T-helper 2 cell treated with Interferon-gamma antibody and Interleukin-4, amounts not matched to agents 5 μg/mL and 100 μg/mL, for 36 hours (primary cell): ENCODE measurements at regions not wholly inside any gene's neighbourhood (a gene's known extent, or its start where the extent isn't known, plus 50 kb on each side); places are given as distances from the start of the nearest gene placed in this dataset.
A peak's percentile ranks its signal among the peaks of the same experiment; 100 is the strongest.

ENCODE experiments used
- DNase-seq: peaks from one replicate; pipeline ENCODE4 v3.0.0; 2021; ENCODE audit warnings: low spot score
- H3K27ac Mint-ChIP-seq: one replicate; pipeline ENCODE4 v1.8.0; 2021; ENCODE audit warnings: mild to moderate bottlenecking, mixed read lengths
- H3K27me3 Mint-ChIP-seq: one replicate; pipeline ENCODE4 v1.8.0; 2021; ENCODE audit warnings: low read depth, mixed read lengths
- H3K36me3 Mint-ChIP-seq: one replicate; pipeline ENCODE4 v1.8.0; 2021; ENCODE audit warnings: low read depth, mixed read lengths
- H3K4me1 Mint-ChIP-seq: one replicate; pipeline ENCODE4 v1.8.0; 2021; ENCODE audit warnings: low read depth, mixed read lengths
- H3K4me3 Mint-ChIP-seq: one replicate; pipeline ENCODE4 v1.8.0; 2022; ENCODE audit warnings: mild to moderate bottlenecking, moderate library complexity, mixed read lengths
- H3K9me3 Mint-ChIP-seq: one replicate; pipeline ENCODE4 v1.8.0; 2021; ENCODE audit warnings: mixed read lengths

GRCh38 chr7:70846208-70846607 is 285.7 kb upstream of the GALNT17 start:
- no peaks in the 10 kb centered on the region for H3K27me3 Mint-ChIP-seq
- H3K4me1 Mint-ChIP-seq: no peaks in the 10 kb centered on the region
- peaks cover 42% of the 10 kb centered on the region for H3K9me3 Mint-ChIP-seq
- H3K27ac Mint-ChIP-seq: no peak overlapping the region
- no peak for DNase-seq
- H3K36me3 Mint-ChIP-seq: no peaks in the 10 kb centered on the region
- H3K4me3 Mint-ChIP-seq: no peak overlapping the region

GRCh38 chr7:70849580-70850235 is 282.2 kb upstream of the GALNT17 start:
- no peak overlapping the region for H3K4me3 Mint-ChIP-seq
- H3K27ac Mint-ChIP-seq: no peak overlapping the region

GRCh38 chr7:70855373-70855772 is 276.6 kb upstream of the GALNT17 start:
- DNase-seq: no peak
- no peaks in the 10 kb centered on the region for H3K27me3 Mint-ChIP-seq
- H3K9me3 Mint-ChIP-seq: peaks cover 14% of the 10 kb centered on the region
- H3K36me3 Mint-ChIP-seq: no peaks in the 10 kb centered on the region
- H3K4me3 Mint-ChIP-seq: no peak overlapping the region
- no peak overlapping the region for H3K27ac Mint-ChIP-seq
- no peaks in the 10 kb centered on the region for H3K4me1 Mint-ChIP-seq

More at GRCh38 chr7:70849580-70850235, 282.2 kb upstream of the GALNT17 start:
- Mint-ChIP-seq H3K4me1 (no peaks in the 10 kb centered on the region), H3K9me3 (peaks cover 43% of the 10 kb centered on the region), H3K36me3 (no peaks in the 10 kb centered on the region), H3K27me3 (no peaks in the 10 kb centered on the region)
- no peak for DNase-seq

GRCh38 chr7:70856901-70857630 is 274.9 kb upstream of the GALNT17 start:
- no peak overlapping the region for H3K27ac Mint-ChIP-seq
- H3K4me1 Mint-ChIP-seq: no peaks in the 10 kb centered on the region
- DNase-seq: peak; percentile 23
- no peaks in the 10 kb centered on the region for H3K36me3 Mint-ChIP-seq
- H3K27me3 Mint-ChIP-seq: no peaks in the 10 kb centered on the region
- H3K9me3 Mint-ChIP-seq: peaks cover 24% of the 10 kb centered on the region
- H3K4me3 Mint-ChIP-seq: no peak overlapping the region

GRCh38 chr7:70857793-70858545 is 274.0 kb upstream of the GALNT17 start:
- H3K4me3 Mint-ChIP-seq: no peak overlapping the region
- no peak overlapping the region for H3K27ac Mint-ChIP-seq
- no peaks in the 10 kb centered on the region for H3K27me3 Mint-ChIP-seq
- no peaks in the 10 kb centered on the region for H3K4me1 Mint-ChIP-seq
- no peaks in the 10 kb centered on the region for H3K36me3 Mint-ChIP-seq
- no peak for DNase-seq
- H3K9me3 Mint-ChIP-seq: peaks cover 23% of the 10 kb centered on the region

- H3K4me3 Mint-ChIP-seq: no peak overlapping the region
- DNase-seq: no peak
- H3K4me1 Mint-ChIP-seq: no peaks in the 10 kb centered on the region
- H3K27me3 Mint-ChIP-seq: no peaks in the 10 kb centered on the region
- no peaks in the 10 kb centered on the region for H3K36me3 Mint-ChIP-seq
- no peak overlapping the region for H3K27ac Mint-ChIP-seq
- peaks cover 38% of the 10 kb centered on the region for H3K9me3 Mint-ChIP-seq
Measured at GRCh38 chr7:70867513-70867912, 264.4 kb upstream of the GALNT17 start.

- no peak for DNase-seq
- H3K27ac Mint-ChIP-seq: no peak overlapping the region
- no peaks in the 10 kb centered on the region for H3K36me3 Mint-ChIP-seq
- H3K4me3 Mint-ChIP-seq: no peak overlapping the region
- H3K4me1 Mint-ChIP-seq: no peaks in the 10 kb centered on the region
- H3K9me3 Mint-ChIP-seq: peaks cover 26% of the 10 kb centered on the region
- no peaks in the 10 kb centered on the region for H3K27me3 Mint-ChIP-seq
Measured at GRCh38 chr7:70870349-70870748, 261.6 kb upstream of the GALNT17 start.

GRCh38 chr7:70872188-70872587 is 259.8 kb upstream of the GALNT17 start:
- Mint-ChIP-seq H3K4me1 (no peaks in the 10 kb centered on the region), H3K36me3 (no peaks in the 10 kb centered on the region)

GRCh38 chr7:70881167-70881847 is 250.6 kb upstream of the GALNT17 start:
- H3K36me3 Mint-ChIP-seq: no peaks in the 10 kb centered on the region
- H3K27me3 Mint-ChIP-seq: no peaks in the 10 kb centered on the region
- no peak overlapping the region for H3K27ac Mint-ChIP-seq
- H3K4me3 Mint-ChIP-seq: no peak overlapping the region
- no peaks in the 10 kb centered on the region for H3K4me1 Mint-ChIP-seq
- H3K9me3 Mint-ChIP-seq: peaks cover 39% of the 10 kb centered on the region
- no peak for DNase-seq

More at GRCh38 chr7:70872188-70872587, 259.8 kb upstream of the GALNT17 start:
- H3K27ac Mint-ChIP-seq: no peak overlapping the region
- H3K4me3 Mint-ChIP-seq: no peak overlapping the region
- no peaks in the 10 kb centered on the region for H3K27me3 Mint-ChIP-seq
- peaks cover 31% of the 10 kb centered on the region for H3K9me3 Mint-ChIP-seq
- DNase-seq: no peak

- no peaks in the 10 kb centered on the region for H3K36me3 Mint-ChIP-seq
- no peak overlapping the region for H3K27ac Mint-ChIP-seq
- no peaks in the 10 kb centered on the region for H3K27me3 Mint-ChIP-seq
- H3K9me3 Mint-ChIP-seq: peaks cover 40% of the 10 kb centered on the region
- H3K4me3 Mint-ChIP-seq: no peak overlapping the region
- no peak for DNase-seq
- no peaks in the 10 kb centered on the region for H3K4me1 Mint-ChIP-seq
Measured at GRCh38 chr7:70883750-70884439, 248.0 kb upstream of the GALNT17 start.

GRCh38 chr7:70884440-70884764 is 247.5 kb upstream of the GALNT17 start:
- no peaks in the 10 kb centered on the region for H3K27me3 Mint-ChIP-seq
- H3K4me1 Mint-ChIP-seq: no peaks in the 10 kb centered on the region
- peaks cover 35% of the 10 kb centered on the region for H3K9me3 Mint-ChIP-seq
- H3K4me3 Mint-ChIP-seq: no peak overlapping the region
- no peak overlapping the region for H3K27ac Mint-ChIP-seq
- no peaks in the 10 kb centered on the region for H3K36me3 Mint-ChIP-seq
- no peak for DNase-seq

GRCh38 chr7:70884809-70885208 is 247.1 kb upstream of the GALNT17 start:
- H3K27me3 Mint-ChIP-seq: no peaks in the 10 kb centered on the region
- H3K27ac Mint-ChIP-seq: no peak overlapping the region
- no peak for DNase-seq
- no peaks in the 10 kb centered on the region for H3K36me3 Mint-ChIP-seq
- H3K4me3 Mint-ChIP-seq: no peak overlapping the region
- no peaks in the 10 kb centered on the region for H3K4me1 Mint-ChIP-seq
- H3K9me3 Mint-ChIP-seq: peaks cover 37% of the 10 kb centered on the region

GRCh38 chr7:70886547-70886946 is 245.4 kb upstream of the GALNT17 start:
- Mint-ChIP-seq H3K9me3 (peaks cover 44% of the 10 kb centered on the region), H3K27me3 (no peaks in the 10 kb centered on the region), H3K27ac (no peak overlapping the region), H3K4me1 (no peaks in the 10 kb centered on the region), H3K4me3 (no peak overlapping the region), H3K36me3 (no peaks in the 10 kb centered on the region)
- no peak for DNase-seq
